Epithelial cell of esophagus (primary cell): ENCODE measurements at regions not wholly inside any gene's neighbourhood (a gene's known extent, or its start where the extent isn't known, plus 50 kb on each side); places are given as distances from the start of the nearest gene placed in this dataset.
A peak's percentile ranks its signal among the peaks of the same experiment; 100 is the strongest.

ENCODE experiments used
- DNase-seq: peaks from one replicate; pipeline ENCODE4 v3.0.0; 2010; ENCODE audit warnings: low read depth
- H3K4me3 ChIP-seq: 2 replicates; pipeline ENCODE4 v1.5.1; 2011; ENCODE audit warnings: mild to moderate bottlenecking, low read length, control low read depth
- TF ChIP-seq, protein P1 (sequence below): IDR thresholded peaks from 2 replicates; pipeline ENCODE4 v1.5.1; 2011; ENCODE audit warnings: low read depth, mild to moderate bottlenecking, low read length, control low read depth, inconsistent platforms; ENCODE audit not compliant: insufficient read depth; ENCODE audit errors: missing control alignments

DNA sequence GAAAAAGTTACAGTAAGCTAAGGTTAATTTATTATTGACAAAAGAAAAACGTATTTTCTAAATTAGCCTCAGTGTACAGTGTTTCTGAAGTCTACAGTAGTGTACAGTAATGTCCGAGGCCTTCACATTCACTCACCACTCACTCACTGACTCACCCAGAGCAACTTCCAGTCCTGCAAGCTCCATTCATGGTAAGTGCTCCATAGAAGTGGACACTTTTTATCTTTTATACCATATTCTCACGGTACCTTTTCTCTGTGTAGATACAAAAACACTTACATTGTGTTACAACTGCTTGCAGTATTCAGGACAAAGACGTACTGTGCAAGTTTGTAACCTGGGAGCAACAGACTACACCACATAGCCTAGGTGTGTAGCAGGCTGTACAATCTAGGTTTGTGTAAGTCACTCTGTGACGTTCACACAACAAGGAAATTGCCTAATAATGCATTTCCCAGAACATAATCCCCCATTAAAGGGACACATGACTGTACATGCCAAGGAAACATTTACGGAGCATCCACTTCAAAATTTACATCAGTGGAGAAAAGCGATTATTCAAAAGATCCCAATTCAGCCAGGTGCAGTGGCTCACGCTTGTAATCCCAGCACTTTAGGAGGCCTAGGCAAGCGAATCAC lies 133.4 kb downstream of the BANF2 start:
- DNase-seq: peak; percentile 79
- no peak overlapping the region for H3K4me3 ChIP-seq
- TF ChIP-seq, protein P1, sequence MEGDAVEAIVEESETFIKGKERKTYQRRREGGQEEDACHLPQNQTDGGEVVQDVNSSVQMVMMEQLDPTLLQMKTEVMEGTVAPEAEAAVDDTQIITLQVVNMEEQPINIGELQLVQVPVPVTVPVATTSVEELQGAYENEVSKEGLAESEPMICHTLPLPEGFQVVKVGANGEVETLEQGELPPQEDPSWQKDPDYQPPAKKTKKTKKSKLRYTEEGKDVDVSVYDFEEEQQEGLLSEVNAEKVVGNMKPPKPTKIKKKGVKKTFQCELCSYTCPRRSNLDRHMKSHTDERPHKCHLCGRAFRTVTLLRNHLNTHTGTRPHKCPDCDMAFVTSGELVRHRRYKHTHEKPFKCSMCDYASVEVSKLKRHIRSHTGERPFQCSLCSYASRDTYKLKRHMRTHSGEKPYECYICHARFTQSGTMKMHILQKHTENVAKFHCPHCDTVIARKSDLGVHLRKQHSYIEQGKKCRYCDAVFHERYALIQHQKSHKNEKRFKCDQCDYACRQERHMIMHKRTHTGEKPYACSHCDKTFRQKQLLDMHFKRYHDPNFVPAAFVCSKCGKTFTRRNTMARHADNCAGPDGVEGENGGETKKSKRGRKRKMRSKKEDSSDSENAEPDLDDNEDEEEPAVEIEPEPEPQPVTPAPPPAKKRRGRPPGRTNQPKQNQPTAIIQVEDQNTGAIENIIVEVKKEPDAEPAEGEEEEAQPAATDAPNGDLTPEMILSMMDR: no peak

DNA sequence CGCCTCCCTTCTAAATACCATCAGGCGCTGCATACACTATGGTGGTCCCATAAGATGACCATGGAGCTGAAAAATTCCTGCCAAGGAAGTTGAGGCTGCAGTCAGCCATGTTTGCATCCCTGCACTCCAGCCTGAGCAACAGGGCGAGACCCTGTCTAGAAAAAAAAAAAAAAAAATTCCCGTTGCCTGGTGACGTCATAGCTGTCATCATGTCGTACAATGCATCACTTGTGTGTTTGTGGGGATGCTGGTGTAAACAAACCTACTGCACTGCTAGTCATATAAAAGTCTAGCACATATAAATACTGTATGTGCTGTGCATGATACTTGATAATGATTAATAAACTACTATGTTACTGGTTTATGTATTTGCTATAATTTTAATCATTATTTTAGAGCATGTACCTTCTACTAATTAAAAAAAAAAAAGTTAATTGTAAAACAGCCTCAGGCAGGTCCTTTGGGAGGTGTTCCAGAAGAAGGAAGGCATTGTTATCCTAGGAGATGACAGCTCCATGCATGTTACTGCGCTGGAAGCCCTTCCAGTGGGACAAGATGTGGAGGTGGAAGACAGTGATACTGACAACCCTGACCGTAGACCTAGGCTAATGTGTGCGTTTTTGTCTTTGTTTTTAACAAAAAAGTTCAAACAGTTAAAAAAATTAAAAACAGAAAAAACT lies 132.6 kb downstream of the BANF2 start:
- H3K4me3 ChIP-seq: no peak overlapping the region
- no peak for DNase-seq
- TF ChIP-seq, protein P1: no peak

DNA sequence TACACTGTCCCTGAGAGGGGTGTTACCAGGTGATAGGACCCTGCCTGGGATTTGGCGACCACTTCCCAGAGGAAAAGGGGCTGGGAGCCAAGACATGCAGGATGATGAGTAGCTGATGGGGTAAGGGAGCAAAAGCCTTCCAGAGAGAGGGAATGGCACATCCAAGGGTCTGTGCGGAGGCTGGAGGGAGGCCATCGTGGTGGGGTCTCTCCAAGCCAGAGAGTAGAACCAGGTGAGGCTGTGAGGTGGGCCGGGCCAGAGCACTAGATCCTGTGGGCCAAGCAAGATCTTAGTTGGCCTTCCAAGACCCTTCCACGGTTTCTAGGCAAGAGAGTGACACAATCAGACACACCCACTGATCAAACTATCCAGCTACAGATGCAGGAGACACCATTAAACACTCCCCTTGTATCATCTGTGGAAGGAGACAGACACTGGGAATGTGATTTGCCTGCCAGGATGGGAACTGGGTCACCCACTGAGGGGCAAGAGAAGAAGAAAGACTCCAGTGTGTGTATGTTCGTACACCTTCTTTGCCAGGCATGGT lies 128.9 kb downstream of the BANF2 start:
- no peak for DNase-seq
- H3K4me3 ChIP-seq: no peak overlapping the region
- TF ChIP-seq, protein P1: no peak

DNA sequence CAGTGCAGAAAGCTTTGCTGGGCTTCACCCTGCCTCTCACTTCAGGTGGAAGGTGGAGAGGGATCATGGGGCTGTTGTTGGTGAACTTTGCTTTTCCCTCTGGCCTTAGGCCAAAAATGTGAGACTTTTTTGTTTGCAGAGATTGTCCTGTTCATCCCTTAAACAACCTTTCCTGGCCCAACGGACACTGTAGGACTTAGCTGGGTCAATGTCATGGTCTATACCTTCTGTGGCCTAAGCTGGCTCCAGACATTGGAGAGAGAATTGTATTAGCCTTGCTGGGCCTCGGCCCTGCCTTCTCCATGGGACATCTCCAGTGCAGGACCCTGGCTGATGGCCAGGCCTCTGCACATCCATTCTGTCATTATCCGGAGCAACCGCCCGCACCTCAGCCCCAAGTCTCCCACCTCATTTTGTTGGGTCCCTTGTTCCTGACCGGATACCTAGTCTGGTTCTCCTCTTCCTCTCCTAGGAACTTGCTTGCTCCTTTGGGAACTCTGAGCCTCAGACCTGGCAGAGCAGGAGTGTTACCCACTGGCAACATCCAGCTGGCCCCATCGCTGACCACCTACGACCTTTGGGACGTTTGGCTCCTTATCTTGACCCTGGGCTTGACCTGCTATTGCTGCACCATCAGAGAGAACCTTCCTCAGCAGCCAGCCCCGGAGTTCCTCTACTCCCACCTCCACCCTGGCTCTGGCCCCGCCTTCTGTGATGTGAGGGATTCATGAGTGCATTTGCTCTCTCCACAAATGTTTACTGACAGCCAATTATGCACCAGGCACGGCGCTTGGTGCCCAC lies 128.2 kb downstream of the BANF2 start:
- no peak for DNase-seq
- TF ChIP-seq, protein P1: no peak
- H3K4me3 ChIP-seq: no peak overlapping the region

DNA sequence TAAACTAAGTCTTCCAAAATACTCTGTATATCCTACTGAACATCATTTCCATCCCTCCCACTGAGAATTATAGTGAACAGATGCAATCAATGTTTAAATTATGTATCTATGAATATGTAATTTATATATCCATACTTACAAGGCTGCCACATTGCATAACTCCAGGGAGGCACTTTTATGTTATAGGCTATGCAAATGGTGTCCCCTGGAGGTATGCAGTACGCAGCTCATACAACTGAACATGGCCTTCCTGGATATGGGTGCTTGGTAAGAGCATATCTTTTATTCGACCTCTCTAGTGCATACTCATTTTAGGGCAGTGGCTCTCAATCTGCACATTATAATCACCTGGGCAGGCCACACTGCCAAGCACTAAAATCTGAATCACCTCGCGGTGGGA lies 127.3 kb downstream of the BANF2 start:
- DNase-seq: no peak
- H3K4me3 ChIP-seq: no peak overlapping the region
- TF ChIP-seq, protein P1: no peak

DNA sequence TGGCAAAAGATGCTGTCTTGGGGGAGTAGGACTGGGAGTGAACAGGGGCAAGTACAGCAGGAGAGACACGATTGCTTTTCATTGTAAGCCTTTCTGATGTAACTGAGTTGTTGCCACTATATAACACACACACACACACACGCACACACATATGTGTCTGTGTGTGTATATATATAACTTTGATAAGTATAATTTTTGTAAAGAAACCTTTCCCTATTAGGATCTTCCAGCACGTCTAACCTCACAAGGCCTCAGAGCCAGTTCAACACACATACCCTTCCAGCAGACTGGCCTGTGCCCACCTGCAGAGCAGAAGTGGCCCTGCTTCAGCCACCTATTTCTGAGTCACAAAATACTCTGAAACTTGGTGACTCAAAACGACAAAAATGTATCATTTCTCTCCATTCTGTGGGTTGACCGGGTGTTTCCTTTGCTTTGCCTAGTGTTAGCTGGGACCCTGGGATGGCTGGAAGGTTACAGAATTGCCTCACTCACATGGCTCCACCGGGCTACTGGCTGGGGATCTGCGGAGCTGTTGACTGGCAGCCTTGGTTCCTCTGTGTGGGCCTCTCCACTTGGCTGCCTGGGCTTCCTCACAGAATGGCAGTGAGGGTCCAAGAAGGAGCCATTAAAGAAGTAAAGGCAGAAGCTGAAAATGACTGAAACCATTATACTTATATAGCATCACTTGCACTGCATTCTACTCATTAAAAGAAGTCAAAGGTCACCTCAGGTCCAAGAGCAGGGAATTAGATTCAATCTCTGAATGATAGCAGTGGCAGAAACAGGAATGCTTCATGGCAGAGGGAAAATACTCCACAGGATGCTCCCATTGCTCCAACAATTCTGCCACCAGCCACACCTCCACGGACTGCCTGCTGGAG lies 126.4 kb downstream of the BANF2 start:
- TF ChIP-seq, protein P1: no peak
- DNase-seq: no peak
- no peak overlapping the region for H3K4me3 ChIP-seq
